Nucleus accumbens (tissue), 56 donors: ENCODE measurements at regions not wholly inside any gene's neighbourhood (a gene's known extent, or its start where the extent isn't known, plus 50 kb on each side); places are given as distances from the start of the nearest gene placed in this dataset.

Experiments
- DNase-seq, 56 donors: peaks; one replicate each; lab custom pipeline; 2025; lab: John Stamatoyannopoulos, UW

- DNase-seq, result no peak
These were observed 566.9 kb upstream of the CDH6 start for GRCh38 chr5:30626557-30626956.

GRCh38 chr5:30620481-30621085, 572.9 kb upstream of the CDH6 start:
- no peak for DNase-seq

GRCh38 chr5:30608501-30608900, 585.0 kb upstream of the CDH6 start:
- DNase-seq, result no peak

- no peak for DNase-seq
These were observed 586.1 kb upstream of the CDH6 start for GRCh38 chr5:30607301-30607894.

GRCh38 chr5:30605693-30606268, 587.7 kb upstream of the CDH6 start:
- no peak for DNase-seq

- no peak for DNase-seq
These were observed 588.7 kb upstream of the CDH6 start for GRCh38 chr5:30604648-30605262.

- DNase-seq, result no peak
These were observed 592.6 kb upstream of the CDH6 start for GRCh38 chr5:30600892-30601291.

GRCh38 chr5:30596495-30597064, 596.9 kb upstream of the CDH6 start:
- DNase-seq, result no peak

GRCh38 chr5:30594331-30594730, 599.2 kb upstream of the CDH6 start:
- DNase-seq, result no peak

- DNase-seq, result no peak
These were observed 600.7 kb upstream of the CDH6 start for GRCh38 chr5:30592833-30593232.

- DNase-seq, result no peak
These were observed 612.1 kb upstream of the CDH6 start for GRCh38 chr5:30581198-30581935.

- no peak for DNase-seq
These were observed 618.7 kb upstream of the CDH6 start for GRCh38 chr5:30574761-30575160.

GRCh38 chr5:30572279-30572678, 621.2 kb upstream of the CDH6 start:
- no peak for DNase-seq

- DNase-seq, result no peak
These were observed 631.7 kb upstream of the CDH6 start for GRCh38 chr5:30561771-30562170.

GRCh38 chr5:30551618-30552017, 641.9 kb upstream of the CDH6 start:
- no peak for DNase-seq

GRCh38 chr5:30548580-30549305, 644.7 kb upstream of the CDH6 start:
- DNase-seq, result no peak

GRCh38 chr5:30540150-30540549, 653.3 kb upstream of the CDH6 start:
- no peak for DNase-seq

- no peak for DNase-seq
These were observed 654.4 kb upstream of the CDH6 start for GRCh38 chr5:30539004-30539634.

GRCh38 chr5:30525353-30525752, 668.1 kb upstream of the CDH6 start:
- DNase-seq, result no peak

GRCh38 chr5:30524428-30524827, 669.1 kb upstream of the CDH6 start:
- no peak for DNase-seq
